ENCODE measurements at regions not wholly inside any gene's neighbourhood (a gene's known extent, or its start where the extent isn't known, plus 50 kb on each side); places are given as distances from the start of the nearest gene placed in this dataset.
A peak's percentile ranks its signal among the peaks of the same experiment; 100 is the strongest.

- TF ChIP-seq ZBTB7A (IDR thresholded peaks at IDR 0.05; ENCODE audit: low read depth) (no peak), MAX (IDR thresholded peaks at IDR 0.05) (no peak), CREB1 (IDR thresholded peaks at IDR 0.05; ENCODE audit: low read depth) (no peak), EGR1 (IDR thresholded peaks at IDR 0.05) (no peak), EP300 (IDR thresholded peaks at IDR 0.05; ENCODE audit: borderline replicate concordance) (no peak), REST (IDR thresholded peaks at IDR 0.05; ENCODE audit: low read depth) (no peak), RAD21 (IDR thresholded peaks at IDR 0.05; ENCODE audit: low read depth) (peak; percentile 23; the same call in 1 of the 2 replicates), YY1 (IDR thresholded peaks at IDR 0.05; ENCODE audit: low read depth) (no peak), TCF12 (IDR thresholded peaks at IDR 0.05; ENCODE audit: low read depth) (no peak), CEBPB (IDR thresholded peaks at IDR 0.05) (no peak), TEAD4 (IDR thresholded peaks at IDR 0.05) (no peak), TAF1 (IDR thresholded peaks at IDR 0.05; ENCODE audit: low read depth) (no peak), USF1 (IDR thresholded peaks at IDR 0.05) (no peak), NFIC (IDR thresholded peaks at IDR 0.05) (peak; percentile 58)
Observed at GRCh38 chr6:2450546-2450945, 205.1 kb upstream of the GMDS start.
